ENCODE measurements at regions not wholly inside any gene's neighbourhood (a gene's known extent, or its start where the extent isn't known, plus 50 kb on each side); places are given as distances from the start of the nearest gene placed in this dataset.

DNA sequence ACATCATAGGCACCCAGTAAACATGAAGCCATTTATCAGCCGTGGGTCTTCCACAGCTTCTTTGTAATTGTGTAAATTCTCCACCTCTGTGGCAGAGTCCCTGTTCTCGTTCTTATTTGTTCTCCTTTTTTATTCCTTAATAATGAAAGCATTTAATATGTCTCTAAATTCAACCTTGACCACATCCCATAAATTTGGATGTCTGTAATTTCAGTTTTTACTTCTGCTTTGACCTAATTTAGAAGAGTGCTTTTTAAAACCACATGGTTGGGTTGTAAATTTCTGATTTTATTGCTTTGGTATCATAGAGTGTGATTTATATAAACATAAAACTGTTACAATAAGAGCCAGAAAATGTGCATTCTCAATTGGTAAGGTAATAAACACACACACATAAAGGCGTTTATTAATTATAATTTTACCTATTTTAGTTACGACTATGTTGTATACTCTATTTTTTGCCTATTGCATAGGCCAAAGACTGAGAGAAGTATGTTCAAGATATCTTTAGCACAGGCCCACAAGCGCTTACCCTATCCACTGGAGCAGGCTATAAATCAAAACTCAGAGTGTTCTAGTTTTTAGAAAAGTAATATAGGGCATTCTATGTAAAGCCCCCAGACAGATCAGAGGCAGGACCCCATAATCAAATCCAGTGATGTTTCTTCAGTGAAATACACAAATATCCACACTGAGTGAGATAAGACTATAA lies 58.0 kb upstream of the CCND1 start (continued):
- TF ChIP-seq ZNF687 (IDR thresholded peaks at IDR 0.05) (no peak), HDAC6 (IDR thresholded peaks at IDR 0.05; ENCODE audit: unreplicated experiment) (no peak), ZBTB40 (IDR thresholded peaks at IDR 0.05; ENCODE audit: borderline replicate concordance) (no peak), ZSCAN29 (IDR thresholded peaks at IDR 0.05) (no peak), MEF2A (IDR thresholded peaks at IDR 0.05; ENCODE audit: insufficient read depth, low read depth, low read length) (no peak)
- TF ChIP-seq, protein P1, sequence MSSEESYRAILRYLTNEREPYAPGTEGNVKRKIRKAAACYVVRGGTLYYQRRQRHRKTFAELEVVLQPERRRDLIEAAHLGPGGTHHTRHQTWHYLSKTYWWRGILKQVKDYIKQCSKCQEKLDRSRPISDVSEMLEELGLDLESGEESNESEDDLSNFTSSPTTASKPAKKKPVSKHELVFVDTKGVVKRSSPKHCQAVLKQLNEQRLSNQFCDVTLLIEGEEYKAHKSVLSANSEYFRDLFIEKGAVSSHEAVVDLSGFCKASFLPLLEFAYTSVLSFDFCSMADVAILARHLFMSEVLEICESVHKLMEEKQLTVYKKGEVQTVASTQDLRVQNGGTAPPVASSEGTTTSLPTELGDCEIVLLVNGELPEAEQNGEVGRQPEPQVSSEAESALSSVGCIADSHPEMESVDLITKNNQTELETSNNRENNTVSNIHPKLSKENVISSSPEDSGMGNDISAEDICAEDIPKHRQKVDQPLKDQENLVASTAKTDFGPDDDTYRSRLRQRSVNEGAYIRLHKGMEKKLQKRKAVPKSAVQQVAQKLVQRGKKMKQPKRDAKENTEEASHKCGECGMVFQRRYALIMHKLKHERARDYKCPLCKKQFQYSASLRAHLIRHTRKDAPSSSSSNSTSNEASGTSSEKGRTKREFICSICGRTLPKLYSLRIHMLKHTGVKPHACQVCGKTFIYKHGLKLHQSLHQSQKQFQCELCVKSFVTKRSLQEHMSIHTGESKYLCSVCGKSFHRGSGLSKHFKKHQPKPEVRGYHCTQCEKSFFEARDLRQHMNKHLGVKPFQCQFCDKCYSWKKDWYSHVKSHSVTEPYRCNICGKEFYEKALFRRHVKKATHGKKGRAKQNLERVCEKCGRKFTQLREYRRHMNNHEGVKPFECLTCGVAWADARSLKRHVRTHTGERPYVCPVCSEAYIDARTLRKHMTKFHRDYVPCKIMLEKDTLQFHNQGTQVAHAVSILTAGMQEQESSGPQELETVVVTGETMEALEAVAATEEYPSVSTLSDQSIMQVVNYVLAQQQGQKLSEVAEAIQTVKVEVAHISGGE (CRISPR knock-in tag; IDR thresholded peaks at IDR 0.05), result no peak
